ENCODE measurements at regions not wholly inside any gene's neighbourhood (a gene's known extent, or its start where the extent isn't known, plus 50 kb on each side); places are given as distances from the start of the nearest gene placed in this dataset.

DNA sequence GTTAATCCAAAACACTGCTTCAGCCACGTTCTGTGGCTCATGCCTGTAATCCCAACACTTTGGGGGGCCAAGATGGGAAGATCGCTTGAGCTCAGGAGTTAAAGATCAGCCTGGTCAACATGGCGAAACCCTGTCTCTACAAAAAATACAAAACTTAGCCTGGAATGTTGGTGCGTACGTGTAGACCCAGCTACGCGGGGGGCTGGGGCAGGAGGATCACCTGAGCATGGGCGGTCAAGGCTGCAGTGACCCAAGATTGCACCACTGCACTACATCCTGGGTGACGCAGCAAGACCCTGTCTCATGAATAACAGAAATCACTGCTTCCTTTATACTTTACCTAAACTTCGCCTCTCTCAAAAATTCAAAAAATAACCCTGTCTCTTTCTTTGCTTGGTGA lies 1325.0 kb upstream of the CADM2 start:
- TF ChIP-seq EZH2phosphoT487 (IDR thresholded peaks at IDR 0.05; ENCODE audit: insufficient read depth, low read depth) (no peak), EZH2 (IDR thresholded peaks at IDR 0.05; ENCODE audit: insufficient read depth, poor library complexity, severe bottlenecking) (no peak)
